HG03565 (cell line): ENCODE measurements at regions not wholly inside any gene's neighbourhood (a gene's known extent, or its start where the extent isn't known, plus 50 kb on each side); places are given as distances from the start of the nearest gene placed in this dataset.
"Not testable (repeated sequence)": the region's sequence is repeated elsewhere in the genome, so short reads cannot be mapped to it uniquely, and the experiment has no call there.

Experiments
- ATAC-seq: cut with Tn5 transposase; IDR thresholded peaks from one replicate; pipeline ENCODE4 v1.9.1; 2021; ENCODE audit warnings: mild to moderate bottlenecking, moderate library complexity; ENCODE audit not compliant: unreplicated experiment

GRCh38 chr16:72657791-72658190 is 390.1 kb downstream of the ZFHX3 start:
- ATAC-seq: peak; percentile 83

GRCh38 chr16:72657164-72657563 is 390.8 kb downstream of the ZFHX3 start:
- no peak for ATAC-seq

- ATAC-seq: no peak
Measured at GRCh38 chr16:72654535-72654934, 393.4 kb downstream of the ZFHX3 start.

- ATAC-seq: no peak
Measured at GRCh38 chr16:72649254-72649944, 398.5 kb downstream of the ZFHX3 start.

- ATAC-seq: no peak
Measured at GRCh38 chr16:72646615-72647014, 401.3 kb downstream of the ZFHX3 start.

- ATAC-seq: no peak
Measured at GRCh38 chr16:72645538-72645937, 402.4 kb downstream of the ZFHX3 start.

GRCh38 chr16:72644911-72645310 is 403.0 kb downstream of the ZFHX3 start:
- no peak for ATAC-seq

- no peak for ATAC-seq
Measured at GRCh38 chr16:72639494-72639893, 408.4 kb downstream of the ZFHX3 start.

- ATAC-seq: no peak
Measured at GRCh38 chr16:72637306-72637705, 410.6 kb downstream of the ZFHX3 start.

GRCh38 chr16:72635694-72636093 is 412.2 kb downstream of the ZFHX3 start:
- ATAC-seq: no peak

GRCh38 chr16:72635104-72635503 is 412.8 kb downstream of the ZFHX3 start:
- ATAC-seq: no peak

- ATAC-seq: not testable (repeated sequence)
Measured at GRCh38 chr16:72627182-72627896, 420.6 kb downstream of the ZFHX3 start.

- ATAC-seq: no peak
Measured at GRCh38 chr16:72626623-72627022, 421.3 kb downstream of the ZFHX3 start.

GRCh38 chr16:72621651-72622050 is 426.3 kb downstream of the ZFHX3 start:
- no peak for ATAC-seq

- ATAC-seq: no peak
Measured at GRCh38 chr16:72620853-72621252, 427.1 kb downstream of the ZFHX3 start.

GRCh38 chr16:72620348-72620747 is 427.6 kb downstream of the ZFHX3 start:
- no peak for ATAC-seq

- no peak for ATAC-seq
Measured at GRCh38 chr16:72615856-72616255, 432.1 kb downstream of the ZFHX3 start.

- no peak for ATAC-seq
Measured at GRCh38 chr16:72612718-72613117, 435.2 kb downstream of the ZFHX3 start.

- ATAC-seq: no peak
Measured at GRCh38 chr16:72612256-72612655, 435.7 kb downstream of the ZFHX3 start.

GRCh38 chr16:72609933-72610332 is 438.0 kb upstream of the PMFBP1 start:
- no peak for ATAC-seq

GRCh38 chr16:72609066-72609465 is 437.1 kb upstream of the PMFBP1 start:
- ATAC-seq: no peak

GRCh38 chr16:72604375-72604774 is 432.4 kb upstream of the PMFBP1 start:
- no peak for ATAC-seq

- ATAC-seq: no peak
Measured at GRCh38 chr16:72602499-72602898, 430.5 kb upstream of the PMFBP1 start.
